GM12878 (cell line): ENCODE measurements at regions not wholly inside any gene's neighbourhood (a gene's known extent, or its start where the extent isn't known, plus 50 kb on each side); places are given as distances from the start of the nearest gene placed in this dataset.

Experiments
- ATAC-seq: fragments of 200-7000 bp; cut with Tn5 transposase; 3 replicates; pipeline ENCODE4 v1.9.1; 2020; ENCODE audit warnings: mild to moderate bottlenecking, moderate library complexity
- BruUV-seq: library from RNA; stranded (reverse); fragments of 400-500 nt; replicated peaks from 2 replicates; lab custom pipeline; 2021; lab: Mats Ljungman, UMichigan
- CTCF ChIA-PET: fragments of 300-600 bp; sonication (Branson Sonifier 250); formaldehyde crosslinking; extraction: SDS; loops from one replicate; lab custom pipeline; 2021; ENCODE audit warnings: inconsistent platforms; lab: Yijun Ruan, JAX
- POLR2A ChIA-PET: fragments of 350-600 bp; formaldehyde crosslinking; extraction: SDS; loops from one replicate; lab custom pipeline; 2021; ENCODE audit warnings: inconsistent platforms; lab: Charles Lee
- RAD21 ChIA-PET: fragments of 300-600 bp; sonication (Branson Sonifier 250); formaldehyde crosslinking; loops from one replicate; lab custom pipeline; 2023; ENCODE audit warnings: antibody characterized with exemption; ENCODE audit not compliant: unreplicated experiment; lab: Charles Lee
- SMC1A ChIA-PET: fragments of 300-600 bp; sonication (Branson Sonifier 250); formaldehyde crosslinking; loops from one replicate; lab custom pipeline; 2023; ENCODE audit not compliant: unreplicated experiment, uncharacterized antibody; lab: Charles Lee
- DNase-seq: peaks from one replicate; pipeline ENCODE4 v3.0.0-alpha.2; 2011; ENCODE audit warnings: low read depth, low spot score
- FAIRE-seq: peaks from 3 replicates; lab custom pipeline; 2011; peaks lifted over from hg19 to GRCh38; lab: Jason Lieb, UNC
- H2AFZ ChIP-seq: 2 replicates; pipeline ENCODE4 v1.6.0; 2011; ENCODE audit warnings: low read depth, low read length, control low read depth; ENCODE audit not compliant: control insufficient read depth
- H3K27ac ChIP-seq: 2 replicates; pipeline ENCODE4 v1.5.1; 2011; ENCODE audit warnings: control low read depth; ENCODE audit not compliant: control insufficient read depth, insufficient read depth
- H3K27me3 ChIP-seq, 2 experiments: replicated peaks in 1 of 2; 2 replicates each; pipeline versions ENCODE4 v1.6.0 to v1.6.1; 2011; ENCODE audit warnings: low read length in 1 of 2; ENCODE audit not compliant: control insufficient read depth in 2 of 2, insufficient read depth in 2 of 2
- H3K36me3 ChIP-seq, 2 experiments: 2 replicates each; pipeline ENCODE4 v1.5.1; 2011; ENCODE audit warnings: low read length in 1 of 2; ENCODE audit not compliant: control insufficient read depth in 2 of 2, insufficient read depth in 2 of 2
- H3K4me1 ChIP-seq: 2 replicates; pipeline ENCODE4 v1.6.1; 2011; ENCODE audit warnings: mild to moderate bottlenecking, low read length, moderate library complexity, mixed read lengths; ENCODE audit not compliant: control insufficient read depth, insufficient read depth
- H3K4me2 ChIP-seq: 2 replicates; pipeline ENCODE4 v1.6.0; 2011; ENCODE audit warnings: control low read depth; ENCODE audit not compliant: control insufficient read depth, insufficient read depth
- H3K4me3 ChIP-seq: fragments of 200-600 bp; sonication (generic); 2 replicates; pipeline ENCODE4 v1.5.1; 2016
- H3K79me2 ChIP-seq: 2 replicates; pipeline ENCODE4 v1.6.0; 2011; ENCODE audit warnings: low read length; ENCODE audit not compliant: control insufficient read depth, insufficient read depth
- H3K9ac ChIP-seq: 2 replicates; pipeline ENCODE4 v1.8.0; 2011; ENCODE audit warnings: low read length, control low read depth, mixed read lengths; ENCODE audit not compliant: control insufficient read depth, insufficient read depth
- H3K9me3 ChIP-seq: replicated peaks from 3 replicates; pipeline ENCODE4 v1.5.1; 2011; ENCODE audit warnings: mild to moderate bottlenecking, low read length; ENCODE audit not compliant: control insufficient read depth, insufficient read depth
- H4K20me1 ChIP-seq: 2 replicates; pipeline ENCODE4 v1.6.0; 2011; ENCODE audit not compliant: control insufficient read depth, insufficient read depth
- BMI1 ChIP-seq: fragments of 450-650 bp; IDR thresholded peaks from 2 replicates; pipeline ENCODE4 v1.6.1; 2016; ENCODE audit warnings: mild to moderate bottlenecking, moderate library complexity, borderline replicate concordance
- HDAC2 ChIP-seq: fragments of 200-600 bp; sonication (generic); IDR thresholded peaks from 2 replicates; pipeline ENCODE4 v1.6.1; 2017
- HDAC6 ChIP-seq: fragments of 200-600 bp; sonication (generic); IDR thresholded peaks from one replicate; pipeline ENCODE4 v1.8.0; 2017; ENCODE audit warnings: antibody characterized with exemption; ENCODE audit not compliant: unreplicated experiment
- IRF4 ChIP-seq: IDR thresholded peaks from 2 replicates; pipeline ENCODE4 v1.6.1; 2011; ENCODE audit warnings: low read depth, low read length
- MTA2 ChIP-seq: fragments of 450-650 bp; IDR thresholded peaks from 2 replicates; pipeline ENCODE4 v1.6.1; 2016; ENCODE audit warnings: low read depth, mild to moderate bottlenecking, moderate library complexity
- NR2C1 ChIP-seq: fragments of 450-650 bp; IDR thresholded peaks from 2 replicates; pipeline ENCODE4 v1.6.1; 2017; ENCODE audit warnings: antibody characterized with exemption, mild to moderate bottlenecking, moderate library complexity
- PAX8 ChIP-seq: fragments of 450-650 bp; IDR thresholded peaks from 2 replicates; pipeline ENCODE4 v1.6.1; 2017; ENCODE audit warnings: mild to moderate bottlenecking, moderate library complexity
- POLR2AphosphoS2 ChIP-seq: IDR thresholded peaks from 2 replicates; pipeline ENCODE4 v1.6.1; 2011; ENCODE audit warnings: low read depth, mild to moderate bottlenecking, low read length, improper control_type of control experiment, moderate library complexity
- RB1 ChIP-seq: fragments of 450-650 bp; formaldehyde crosslinking; IDR thresholded peaks from 2 replicates; pipeline ENCODE4 v1.6.1; 2017; ENCODE audit warnings: mild to moderate bottlenecking, borderline replicate concordance
- SMC3 ChIP-seq: IDR thresholded peaks from 2 replicates; pipeline ENCODE4 v1.6.1; 2011; ENCODE audit warnings: low read length, improper control_type of control experiment, borderline replicate concordance
- SPI1 ChIP-seq: IDR thresholded peaks from 2 replicates; pipeline ENCODE4 v1.6.1; 2011; ENCODE audit warnings: low read depth, mild to moderate bottlenecking, low read length, moderate library complexity, borderline replicate concordance; ENCODE audit not compliant: insufficient read depth
- YBX1 ChIP-seq: fragments of 450-650 bp; IDR thresholded peaks from 2 replicates; pipeline ENCODE4 v1.6.1; 2016; ENCODE audit warnings: antibody characterized with exemption
- YY1 ChIP-seq: IDR thresholded peaks from 2 replicates; pipeline ENCODE4 v1.6.1; 2011; ENCODE audit warnings: low read depth, mild to moderate bottlenecking, low read length
- ZNF24 ChIP-seq: fragments of 450-650 bp; IDR thresholded peaks from 2 replicates; pipeline ENCODE4 v1.6.1; 2017; ENCODE audit warnings: antibody characterized with exemption, mild to moderate bottlenecking
- ZNF384 ChIP-seq: IDR thresholded peaks from 2 replicates; pipeline ENCODE4 v1.6.1; 2012; ENCODE audit warnings: low read depth, mild to moderate bottlenecking, low read length, improper control_type of control experiment, borderline replicate concordance
- ZNF622 ChIP-seq: fragments of 450-650 bp; IDR thresholded peaks from 2 replicates; pipeline ENCODE4 v1.6.1; 2017; ENCODE audit warnings: mild to moderate bottlenecking, inconsistent platforms
- ZZZ3 ChIP-seq: IDR thresholded peaks from 2 replicates; pipeline ENCODE4 v1.6.1; 2011; ENCODE audit warnings: low read depth; ENCODE audit not compliant: control insufficient read depth, insufficient read length
- WGBS: methylation state at CpG from one replicate; pipeline ENCODE4 v1.1.6; 2016; ENCODE audit warnings: low lambda C conversion rate; ENCODE audit not compliant: insufficient replicate concordance, insufficient coverage; ENCODE audit errors: missing lambda C conversion rate; 5-methylcytosine and 5-hydroxymethylcytosine counted together
- in situ Hi-C: fragments of 300-500 bp; cut with MboI; formaldehyde crosslinking; loops from 9 replicates; pipeline ENCODE4 v1.14.3; 2018; ENCODE audit warnings: mixed read lengths
- intact Hi-C: fragments of 100-400 bp; cut with micrococcal nuclease; formaldehyde crosslinking; loops from one replicate; pipeline ENCODE4 v1.14.2; 2022; ENCODE audit not compliant: unreplicated experiment
- TF ChIP-seq, protein P1 (sequence below): IDR thresholded peaks from 2 replicates; pipeline ENCODE4 v1.6.1; 2012; ENCODE audit warnings: low read length, inconsistent platforms
- TF ChIP-seq, protein P2 (sequence below): IDR thresholded peaks from 2 replicates; pipeline ENCODE4 v1.6.1; 2011; ENCODE audit warnings: low read depth, mild to moderate bottlenecking, low read length, moderate library complexity, borderline replicate concordance; ENCODE audit errors: extremely low read depth
- TF ChIP-seq, protein P3 (sequence below): fragments of 450-650 bp; IDR thresholded peaks from 2 replicates; pipeline ENCODE4 v1.6.1; 2017; ENCODE audit warnings: mild to moderate bottlenecking, moderate library complexity

DNA sequence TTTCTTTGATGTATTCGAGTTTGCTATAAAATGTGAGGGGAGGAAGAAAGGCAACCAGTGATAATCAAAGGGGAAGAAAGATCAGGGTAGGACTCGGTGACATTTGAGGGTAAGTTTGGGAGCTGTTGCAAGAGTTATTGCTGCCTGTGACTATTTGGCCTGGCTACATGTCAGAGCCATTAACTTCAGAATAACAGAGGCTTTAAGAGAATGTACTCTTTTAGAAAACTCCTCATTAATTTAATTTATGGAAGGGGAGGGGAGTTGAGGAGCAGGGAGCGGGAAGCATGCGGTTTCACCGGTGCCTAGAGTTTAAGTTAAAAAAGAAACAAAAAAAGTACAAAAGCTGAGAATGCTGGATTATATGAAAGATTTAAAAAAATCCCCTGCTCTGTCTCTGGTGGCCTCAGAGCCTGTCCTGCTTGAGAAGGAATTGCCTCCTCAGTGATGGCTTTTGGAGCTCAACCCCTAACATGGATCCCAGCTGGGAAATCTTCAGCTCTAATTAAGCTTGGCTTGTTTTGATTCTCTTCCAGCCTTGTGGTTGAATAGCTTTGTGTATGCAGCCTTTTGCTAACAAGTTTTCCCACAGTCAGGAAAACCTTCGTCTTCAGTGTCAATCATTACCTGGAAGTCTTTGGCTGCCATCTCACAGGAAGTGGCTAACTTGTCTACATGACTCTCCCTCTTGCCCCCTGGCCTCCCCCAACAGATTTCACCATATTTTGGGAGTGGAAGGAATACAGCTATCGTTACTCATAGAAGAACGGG lies 238.2 kb downstream of the SOX4 start (continued):
- TF ChIP-seq POLR2AphosphoS2 (no peak), MTA2 (no peak), SMC3 (no peak), ZZZ3 (no peak)
- TF ChIP-seq, protein P1, sequence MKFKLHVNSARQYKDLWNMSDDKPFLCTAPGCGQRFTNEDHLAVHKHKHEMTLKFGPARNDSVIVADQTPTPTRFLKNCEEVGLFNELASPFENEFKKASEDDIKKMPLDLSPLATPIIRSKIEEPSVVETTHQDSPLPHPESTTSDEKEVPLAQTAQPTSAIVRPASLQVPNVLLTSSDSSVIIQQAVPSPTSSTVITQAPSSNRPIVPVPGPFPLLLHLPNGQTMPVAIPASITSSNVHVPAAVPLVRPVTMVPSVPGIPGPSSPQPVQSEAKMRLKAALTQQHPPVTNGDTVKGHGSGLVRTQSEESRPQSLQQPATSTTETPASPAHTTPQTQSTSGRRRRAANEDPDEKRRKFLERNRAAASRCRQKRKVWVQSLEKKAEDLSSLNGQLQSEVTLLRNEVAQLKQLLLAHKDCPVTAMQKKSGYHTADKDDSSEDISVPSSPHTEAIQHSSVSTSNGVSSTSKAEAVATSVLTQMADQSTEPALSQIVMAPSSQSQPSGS, result no peak

DNA sequence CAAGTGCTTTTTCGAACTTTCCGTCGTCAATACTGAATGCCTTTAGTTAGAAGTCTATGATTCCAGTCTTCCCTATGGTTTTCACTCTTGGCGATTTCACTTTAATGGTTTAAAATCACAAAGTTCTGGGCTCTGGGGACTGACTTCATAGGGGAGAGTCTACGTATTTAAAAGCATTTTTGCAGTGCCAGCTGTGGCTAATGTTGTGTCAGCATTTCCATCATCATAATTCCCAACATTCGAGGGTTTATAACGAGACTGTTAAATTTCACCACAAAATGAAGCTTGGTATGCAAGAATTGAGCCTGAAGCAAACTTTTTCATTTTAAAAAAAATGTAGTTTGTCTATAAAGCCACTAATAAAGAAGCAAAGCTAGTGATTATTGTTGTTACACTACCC lies 242.7 kb downstream of the SOX4 start:
- CTCF ChIA-PET, result no interaction called here
- SMC1A ChIA-PET, result no interaction called here
- Histone ChIP-seq H3K79me2 (no peaks in the 10 kb centered on the region), H3K9ac (no peak overlapping the region), H2AFZ (no peak overlapping the region), H3K4me2 (no peak overlapping the region), H3K27ac (no peak overlapping the region), H3K36me3 (no peaks in the 10 kb centered on the region), H3K4me1 (no peaks in the 10 kb centered on the region), H3K9me3 (no peaks in the 10 kb centered on the region), H3K27me3 (no peaks in the 10 kb centered on the region), H4K20me1 (no peaks in the 10 kb centered on the region), H3K4me3 (no peak overlapping the region)
- FAIRE-seq, result no peak
- no TSS peak for BruUV-seq
- in situ Hi-C loops (no loop called here), intact Hi-C loops (no loop called here)
- ATAC-seq, result no peak
- POLR2A ChIA-PET, result interaction anchor here (0.5 to 0.6 kb wide), 2 partner anchors 205 to 822 kb away, joined by 3 read pairs; no protein-coding TSS in a partner anchor
- WGBS, result 49% methylated on average over 7 of the region's 7 CpGs
- DNase-seq, result no peak
- RAD21 ChIA-PET, result no interaction called here
- TF ChIP-seq, protein P2, sequence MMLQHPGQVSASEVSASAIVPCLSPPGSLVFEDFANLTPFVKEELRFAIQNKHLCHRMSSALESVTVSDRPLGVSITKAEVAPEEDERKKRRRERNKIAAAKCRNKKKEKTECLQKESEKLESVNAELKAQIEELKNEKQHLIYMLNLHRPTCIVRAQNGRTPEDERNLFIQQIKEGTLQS, result no peak
- TF ChIP-seq ZNF24 (no peak), HDAC6 (no peak), HDAC2 (no peak), ZNF384 (no peak), RB1 (no peak), PAX8 (no peak), YBX1 (no peak), IRF4 (no peak), BMI1 (no peak), SPI1 (no peak), YY1 (no peak), NR2C1 (no peak), ZNF622 (no peak)
- TF ChIP-seq, protein P3, sequence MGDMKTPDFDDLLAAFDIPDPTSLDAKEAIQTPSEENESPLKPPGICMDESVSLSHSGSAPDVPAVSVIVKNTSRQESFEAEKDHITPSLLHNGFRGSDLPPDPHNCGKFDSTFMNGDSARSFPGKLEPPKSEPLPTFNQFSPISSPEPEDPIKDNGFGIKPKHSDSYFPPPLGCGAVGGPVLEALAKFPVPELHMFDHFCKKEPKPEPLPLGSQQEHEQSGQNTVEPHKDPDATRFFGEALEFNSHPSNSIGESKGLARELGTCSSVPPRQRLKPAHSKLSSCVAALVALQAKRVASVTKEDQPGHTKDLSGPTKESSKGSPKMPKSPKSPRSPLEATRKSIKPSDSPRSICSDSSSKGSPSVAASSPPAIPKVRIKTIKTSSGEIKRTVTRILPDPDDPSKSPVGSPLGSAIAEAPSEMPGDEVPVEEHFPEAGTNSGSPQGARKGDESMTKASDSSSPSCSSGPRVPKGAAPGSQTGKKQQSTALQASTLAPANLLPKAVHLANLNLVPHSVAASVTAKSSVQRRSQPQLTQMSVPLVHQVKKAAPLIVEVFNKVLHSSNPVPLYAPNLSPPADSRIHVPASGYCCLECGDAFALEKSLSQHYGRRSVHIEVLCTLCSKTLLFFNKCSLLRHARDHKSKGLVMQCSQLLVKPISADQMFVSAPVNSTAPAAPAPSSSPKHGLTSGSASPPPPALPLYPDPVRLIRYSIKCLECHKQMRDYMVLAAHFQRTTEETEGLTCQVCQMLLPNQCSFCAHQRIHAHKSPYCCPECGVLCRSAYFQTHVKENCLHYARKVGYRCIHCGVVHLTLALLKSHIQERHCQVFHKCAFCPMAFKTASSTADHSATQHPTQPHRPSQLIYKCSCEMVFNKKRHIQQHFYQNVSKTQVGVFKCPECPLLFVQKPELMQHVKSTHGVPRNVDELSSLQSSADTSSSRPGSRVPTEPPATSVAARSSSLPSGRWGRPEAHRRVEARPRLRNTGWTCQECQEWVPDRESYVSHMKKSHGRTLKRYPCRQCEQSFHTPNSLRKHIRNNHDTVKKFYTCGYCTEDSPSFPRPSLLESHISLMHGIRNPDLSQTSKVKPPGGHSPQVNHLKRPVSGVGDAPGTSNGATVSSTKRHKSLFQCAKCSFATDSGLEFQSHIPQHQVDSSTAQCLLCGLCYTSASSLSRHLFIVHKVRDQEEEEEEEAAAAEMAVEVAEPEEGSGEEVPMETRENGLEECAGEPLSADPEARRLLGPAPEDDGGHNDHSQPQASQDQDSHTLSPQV, result no peak
